ENCODE measurements at regions not wholly inside any gene's neighbourhood (a gene's known extent, or its start where the extent isn't known, plus 50 kb on each side); places are given as distances from the start of the nearest gene placed in this dataset.

DNA sequence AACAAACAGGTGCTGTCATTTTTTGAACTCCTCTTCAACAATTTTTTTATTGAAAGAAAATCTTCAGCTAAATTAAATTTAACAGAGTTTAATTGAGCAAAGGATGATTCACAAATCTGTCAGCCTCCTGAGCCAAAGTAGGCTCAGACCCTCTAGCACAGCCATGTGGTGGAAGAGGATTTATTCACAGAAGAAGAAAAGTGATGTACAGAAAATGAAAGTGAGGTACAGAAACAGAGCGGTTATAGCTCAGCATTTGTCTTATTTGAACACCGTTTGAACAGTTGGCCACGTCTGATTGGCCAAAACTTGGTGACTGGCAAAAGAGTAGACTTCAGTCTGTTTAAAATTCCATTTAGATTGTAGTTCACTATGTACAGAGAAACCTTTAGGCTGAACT is 217.3 kb downstream of the SPANXN1 start:
- no peaks in the 10 kb centered on the region for H3K27me3 ChIP-seq
- H3K27ac ChIP-seq = no peak overlapping the region
- H3K4me1 ChIP-seq = no peaks in the 10 kb centered on the region
- WGBS = 72% methylated on average over 3 of the region's 3 CpGs
- no peaks in the 10 kb centered on the region for H3K36me3 ChIP-seq
- H3K9me3 ChIP-seq = no peaks in the 10 kb centered on the region
- no peak for DNase-seq (ENCODE audit: low spot score in 2 of 2)
- H3K4me3 ChIP-seq = no peak overlapping the region
- no peak for TF ChIP-seq POLR2AphosphoS5 (IDR thresholded peaks at IDR 0.05)
- TF ChIP-seq EP300 (IDR thresholded peaks at IDR 0.05) = no peak
- no peak for TF ChIP-seq POLR2A (IDR thresholded peaks at IDR 0.05)
- TF ChIP-seq, protein P1, sequence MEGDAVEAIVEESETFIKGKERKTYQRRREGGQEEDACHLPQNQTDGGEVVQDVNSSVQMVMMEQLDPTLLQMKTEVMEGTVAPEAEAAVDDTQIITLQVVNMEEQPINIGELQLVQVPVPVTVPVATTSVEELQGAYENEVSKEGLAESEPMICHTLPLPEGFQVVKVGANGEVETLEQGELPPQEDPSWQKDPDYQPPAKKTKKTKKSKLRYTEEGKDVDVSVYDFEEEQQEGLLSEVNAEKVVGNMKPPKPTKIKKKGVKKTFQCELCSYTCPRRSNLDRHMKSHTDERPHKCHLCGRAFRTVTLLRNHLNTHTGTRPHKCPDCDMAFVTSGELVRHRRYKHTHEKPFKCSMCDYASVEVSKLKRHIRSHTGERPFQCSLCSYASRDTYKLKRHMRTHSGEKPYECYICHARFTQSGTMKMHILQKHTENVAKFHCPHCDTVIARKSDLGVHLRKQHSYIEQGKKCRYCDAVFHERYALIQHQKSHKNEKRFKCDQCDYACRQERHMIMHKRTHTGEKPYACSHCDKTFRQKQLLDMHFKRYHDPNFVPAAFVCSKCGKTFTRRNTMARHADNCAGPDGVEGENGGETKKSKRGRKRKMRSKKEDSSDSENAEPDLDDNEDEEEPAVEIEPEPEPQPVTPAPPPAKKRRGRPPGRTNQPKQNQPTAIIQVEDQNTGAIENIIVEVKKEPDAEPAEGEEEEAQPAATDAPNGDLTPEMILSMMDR (IDR thresholded peaks at IDR 0.05) = no peak

DNA sequence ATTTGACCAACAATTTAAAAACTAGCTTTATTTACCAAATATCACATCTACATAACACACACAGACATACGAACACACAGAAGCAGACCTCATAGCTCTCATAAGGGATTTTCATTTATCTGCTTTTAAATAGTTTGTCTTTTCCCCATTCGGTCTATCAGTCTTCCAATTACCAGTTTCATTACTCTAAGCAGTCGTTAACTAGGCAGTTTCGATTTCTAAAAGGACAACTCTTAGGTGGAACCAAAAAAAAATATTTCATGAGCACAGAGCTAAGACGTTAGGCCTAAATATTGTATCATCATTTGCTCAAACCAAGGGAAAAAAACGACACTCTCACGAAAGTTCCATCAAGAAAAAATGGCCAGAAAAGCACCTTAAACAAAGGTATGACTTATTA is 228.4 kb downstream of the SPANXN1 start:
- TF ChIP-seq EP300 (IDR thresholded peaks at IDR 0.05) (no peak), POLR2A (IDR thresholded peaks at IDR 0.05) (no peak), POLR2AphosphoS5 (IDR thresholded peaks at IDR 0.05) (no peak)
- TF ChIP-seq, protein P1 (IDR thresholded peaks at IDR 0.05) = no peak
- Histone ChIP-seq H3K9me3 (no peaks in the 10 kb centered on the region), H3K27me3 (no peaks in the 10 kb centered on the region), H3K4me3 (no peak overlapping the region), H3K4me1 (no peaks in the 10 kb centered on the region), H3K27ac (no peak overlapping the region), H3K36me3 (no peaks in the 10 kb centered on the region)
- WGBS = 68% methylated on average over 7 of the region's 7 CpGs
- DNase-seq (ENCODE audit: low spot score in 2 of 2) = no peak

DNA sequence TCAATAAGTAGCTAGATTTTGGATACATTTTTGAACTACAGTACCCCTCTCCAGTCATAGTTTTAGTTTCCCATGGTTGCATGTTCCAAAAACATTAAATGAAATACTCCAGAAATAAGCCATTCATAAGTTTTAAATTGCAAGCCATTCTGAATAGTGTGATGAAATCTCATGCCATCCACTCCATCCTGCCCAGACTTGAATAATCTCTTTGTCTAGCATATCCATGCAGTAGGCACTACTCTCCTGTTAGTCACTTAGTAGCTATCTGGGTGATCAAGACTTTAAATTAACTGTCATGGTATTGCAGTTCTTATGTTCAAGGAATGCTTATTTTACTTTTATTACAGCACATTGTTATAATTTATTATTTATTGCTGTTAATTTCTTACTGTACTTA is 237.4 kb downstream of the SPANXN1 start:
- H3K4me1 ChIP-seq = no peaks in the 10 kb centered on the region
- TF ChIP-seq POLR2A (IDR thresholded peaks at IDR 0.05) = no peak
- no peak for TF ChIP-seq EP300 (IDR thresholded peaks at IDR 0.05)
- TF ChIP-seq, protein P1 (IDR thresholded peaks at IDR 0.05) = no peak
- no peak for TF ChIP-seq POLR2AphosphoS5 (IDR thresholded peaks at IDR 0.05)
- H3K36me3 ChIP-seq = no peaks in the 10 kb centered on the region
- no peaks in the 10 kb centered on the region for H3K27me3 ChIP-seq
- no peak overlapping the region for H3K4me3 ChIP-seq
- no peak for DNase-seq (ENCODE audit: low spot score in 2 of 2)
- H3K27ac ChIP-seq = no peak overlapping the region
- H3K9me3 ChIP-seq = no peaks in the 10 kb centered on the region

DNA sequence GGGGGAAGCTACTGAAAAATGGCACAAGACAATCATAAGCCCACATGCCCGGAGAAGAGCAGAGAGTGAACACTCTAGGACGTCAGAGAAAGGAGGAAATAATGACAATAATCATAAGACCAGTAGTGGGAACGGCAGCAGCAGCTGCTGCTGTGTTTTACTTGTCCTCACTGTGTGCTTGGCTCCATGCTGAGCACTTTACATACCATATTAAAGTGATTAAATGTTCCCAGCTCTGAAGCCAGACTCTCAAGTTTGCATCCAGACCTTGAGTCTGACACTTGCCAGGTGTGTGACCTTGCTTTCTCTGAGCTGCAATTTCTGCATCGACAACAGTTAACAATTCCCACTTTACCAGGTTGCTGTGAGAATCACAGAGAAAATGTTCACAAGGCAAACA is 255.4 kb downstream of the SPANXN1 start:
- no peak for DNase-seq (ENCODE audit: low spot score in 2 of 2)
- Histone ChIP-seq H3K4me3 (no peak overlapping the region), H3K4me1 (no peaks in the 10 kb centered on the region), H3K36me3 (no peaks in the 10 kb centered on the region), H3K9me3 (no peaks in the 10 kb centered on the region), H3K27ac (no peak overlapping the region), H3K27me3 (no peaks in the 10 kb centered on the region)
- TF ChIP-seq POLR2AphosphoS5 (IDR thresholded peaks at IDR 0.05) (no peak), POLR2A (IDR thresholded peaks at IDR 0.05) (no peak), EP300 (IDR thresholded peaks at IDR 0.05) (no peak)
- TF ChIP-seq, protein P1 (IDR thresholded peaks at IDR 0.05) = no peak
- WGBS = 57% methylated on average over 4 of the region's 4 CpGs

DNA sequence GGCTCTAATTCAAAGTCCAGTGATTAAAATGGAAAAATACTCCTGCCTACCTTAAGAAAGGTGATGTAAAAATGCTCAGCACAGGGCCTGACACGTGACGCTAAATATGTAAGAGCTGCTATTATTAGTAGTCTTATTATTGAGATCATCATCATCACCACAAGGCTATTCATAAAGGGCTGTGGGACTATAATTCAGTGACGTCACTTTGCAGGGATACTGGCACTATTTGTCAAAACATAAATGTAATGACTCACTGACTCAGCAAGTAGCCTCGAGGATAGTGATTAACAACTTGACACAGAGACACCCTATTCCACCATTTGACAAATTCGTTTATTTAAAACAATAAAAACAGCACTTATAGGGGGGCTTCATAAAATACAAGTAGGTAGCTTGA is 258.9 kb downstream of the SPANXN1 start:
- no peak for DNase-seq (ENCODE audit: low spot score in 2 of 2)
- Histone ChIP-seq H3K4me1 (no peaks in the 10 kb centered on the region), H3K27me3 (no peaks in the 10 kb centered on the region), H3K9me3 (no peaks in the 10 kb centered on the region), H3K4me3 (no peak overlapping the region), H3K27ac (no peak overlapping the region), H3K36me3 (no peaks in the 10 kb centered on the region)
- TF ChIP-seq POLR2A (IDR thresholded peaks at IDR 0.05) (no peak), POLR2AphosphoS5 (IDR thresholded peaks at IDR 0.05) (no peak), EP300 (IDR thresholded peaks at IDR 0.05) (no peak)
- TF ChIP-seq, protein P1 (IDR thresholded peaks at IDR 0.05) = no peak
- 51% methylated on average over 5 of the region's 5 CpGs for WGBS

Data from suprapubic skin (tissue), 4 donors.